Activated CD4-positive, alpha-beta T cell treated with anti-CD3 and anti-CD28 coated beads, Interleukin-2, amount 10 ng/mL, durations not matched to agents 24 days and 14 days (primary cell): ENCODE measurements at regions not wholly inside any gene's neighbourhood (a gene's known extent, or its start where the extent isn't known, plus 50 kb on each side); places are given as distances from the start of the nearest gene placed in this dataset.

Experiments
- DNase-seq: peaks from one replicate; pipeline ENCODE4 v3.0.0; 2022
- H3K27ac Mint-ChIP-seq: one replicate; pipeline ENCODE4 v1.8.0; 2022; ENCODE audit warnings: mild to moderate bottlenecking, mixed read lengths
- H3K27me3 Mint-ChIP-seq: one replicate; pipeline ENCODE4 v1.8.0; 2022; ENCODE audit warnings: mixed read lengths
- H3K36me3 Mint-ChIP-seq: one replicate; pipeline ENCODE4 v1.8.0; 2022; ENCODE audit warnings: low read depth, mild to moderate bottlenecking, mixed read lengths
- H3K4me1 Mint-ChIP-seq: one replicate; pipeline ENCODE4 v1.8.0; 2021; ENCODE audit warnings: mixed read lengths
- H3K4me3 Mint-ChIP-seq: one replicate; pipeline ENCODE4 v1.8.0; 2022; ENCODE audit warnings: mild to moderate bottlenecking, moderate library complexity, mixed read lengths
- H3K9me3 Mint-ChIP-seq: one replicate; pipeline ENCODE4 v1.8.0; 2021; ENCODE audit warnings: mixed read lengths
- intact Hi-C: fragments of 100-400 bp; cut with micrococcal nuclease; formaldehyde crosslinking; loops from one replicate; pipeline ENCODE4 v1.15.1; 2023

DNA sequence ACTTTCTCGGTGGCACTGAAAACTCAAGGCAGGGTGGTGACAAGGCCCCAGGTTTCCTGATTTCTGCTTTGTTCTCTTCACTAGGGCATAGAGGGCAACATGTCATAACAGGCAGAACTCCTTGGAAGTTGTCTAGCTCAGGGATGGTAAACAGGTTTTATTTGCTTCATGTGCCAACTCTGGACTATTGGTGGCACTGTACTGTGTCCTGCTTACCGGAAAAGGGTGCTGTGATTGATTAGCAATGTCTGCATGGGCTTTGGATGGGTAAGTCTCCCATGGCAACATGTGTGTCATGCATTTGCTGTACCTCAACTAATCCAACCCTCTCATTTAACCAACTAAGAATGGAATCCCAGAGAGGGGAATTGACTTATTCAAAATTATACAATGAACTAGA, 70.7 kb upstream of the USP24 start:
- intact Hi-C loops, result no loop called here
- no peak for DNase-seq
- H3K4me3 Mint-ChIP-seq, result no peak overlapping the region
- H3K27me3 Mint-ChIP-seq, result peaks cover 9% of the 10 kb centered on the region
- peaks cover 14% of the 10 kb centered on the region for H3K4me1 Mint-ChIP-seq
- no peak overlapping the region for H3K27ac Mint-ChIP-seq
- no peaks in the 10 kb centered on the region for H3K36me3 Mint-ChIP-seq
- no peaks in the 10 kb centered on the region for H3K9me3 Mint-ChIP-seq

DNA sequence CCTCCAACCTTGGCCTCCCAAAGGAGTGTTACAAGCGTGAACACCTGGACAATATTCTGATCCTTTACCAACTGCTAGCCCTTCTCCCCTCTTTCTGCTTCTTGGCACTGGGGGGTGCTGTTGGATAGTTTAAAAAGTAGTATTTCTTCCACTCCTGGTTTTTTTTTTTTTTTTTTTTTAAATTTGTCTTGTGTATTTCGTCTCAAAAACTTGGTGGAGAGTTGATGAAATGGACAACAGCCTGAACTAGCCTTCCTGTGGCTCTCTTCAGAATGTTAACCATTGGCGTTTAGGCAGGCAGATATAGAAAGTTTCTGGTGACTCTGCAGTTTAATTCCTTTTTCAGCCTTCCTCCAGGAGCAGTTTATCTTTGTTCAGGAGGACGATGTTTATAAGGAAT, 69.7 kb upstream of the USP24 start:
- DNase-seq, result peak; percentile 63
- intact Hi-C loops, result loop anchor here (1.0 to 5.0 kb wide), 2 partner anchors 53 to 1302 kb away; no protein-coding TSS in a partner anchor
- no peaks in the 10 kb centered on the region for H3K36me3 Mint-ChIP-seq
- peaks cover 14% of the 10 kb centered on the region for H3K4me1 Mint-ChIP-seq
- H3K4me3 Mint-ChIP-seq, result no peak overlapping the region
- H3K27me3 Mint-ChIP-seq, result peaks cover 9% of the 10 kb centered on the region
- H3K9me3 Mint-ChIP-seq, result no peaks in the 10 kb centered on the region
- H3K27ac Mint-ChIP-seq, result no peak overlapping the region

DNA sequence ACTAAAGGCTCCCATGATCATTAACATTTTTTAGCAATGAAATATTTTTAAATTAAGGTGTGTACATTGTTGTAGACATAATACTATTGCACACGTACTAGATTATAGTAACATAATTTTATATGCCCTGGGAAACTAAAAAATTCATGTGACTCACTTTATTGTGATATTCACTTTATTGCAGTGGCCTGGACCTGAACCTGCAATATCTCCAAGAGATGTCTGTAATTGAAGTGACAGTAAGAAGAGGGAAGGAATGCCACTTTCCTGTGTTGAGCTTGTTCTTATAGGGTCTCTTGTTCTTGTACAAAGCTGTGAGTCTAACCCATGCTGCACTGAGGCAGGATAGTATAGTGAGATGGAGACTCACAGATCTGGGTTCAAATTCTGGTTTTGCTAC, 66.9 kb upstream of the USP24 start:
- H3K4me1 Mint-ChIP-seq, result peaks cover 13% of the 10 kb centered on the region
- no peaks in the 10 kb centered on the region for H3K9me3 Mint-ChIP-seq
- H3K36me3 Mint-ChIP-seq, result no peaks in the 10 kb centered on the region
- H3K27ac Mint-ChIP-seq, result no peak overlapping the region
- intact Hi-C loops, result loop anchor here (5.0 kb wide), 1 partner anchor 1305 kb away; no protein-coding TSS in a partner anchor
- no peak overlapping the region for H3K4me3 Mint-ChIP-seq
- peaks cover 9% of the 10 kb centered on the region for H3K27me3 Mint-ChIP-seq
- no peak for DNase-seq

- no peaks in the 10 kb centered on the region for H3K9me3 Mint-ChIP-seq
- H3K27ac Mint-ChIP-seq, result no peak overlapping the region
- intact Hi-C loops, result loop anchor here (5.0 kb wide), 1 partner anchor 1307 kb away; no protein-coding TSS in a partner anchor
- H3K27me3 Mint-ChIP-seq, result peaks cover 9% of the 10 kb centered on the region
- peaks cover 14% of the 10 kb centered on the region for H3K4me1 Mint-ChIP-seq
- no peak for DNase-seq
- no peaks in the 10 kb centered on the region for H3K36me3 Mint-ChIP-seq
- no peak overlapping the region for H3K4me3 Mint-ChIP-seq
Observed at GRCh38 chr1:55280731-55281130, 65.6 kb upstream of the USP24 start.

- intact Hi-C loops, result loop anchor here (5.0 kb wide), 1 partner anchor 1308 kb away; no protein-coding TSS in a partner anchor
- H3K36me3 Mint-ChIP-seq, result no peaks in the 10 kb centered on the region
- no peak overlapping the region for H3K27ac Mint-ChIP-seq
- DNase-seq, result no peak
- H3K27me3 Mint-ChIP-seq, result peaks cover 10% of the 10 kb centered on the region
- H3K9me3 Mint-ChIP-seq, result no peaks in the 10 kb centered on the region
- no peak overlapping the region for H3K4me3 Mint-ChIP-seq
- H3K4me1 Mint-ChIP-seq, result peaks cover 18% of the 10 kb centered on the region
Observed at GRCh38 chr1:55279627-55280026, 64.5 kb upstream of the USP24 start.

DNA sequence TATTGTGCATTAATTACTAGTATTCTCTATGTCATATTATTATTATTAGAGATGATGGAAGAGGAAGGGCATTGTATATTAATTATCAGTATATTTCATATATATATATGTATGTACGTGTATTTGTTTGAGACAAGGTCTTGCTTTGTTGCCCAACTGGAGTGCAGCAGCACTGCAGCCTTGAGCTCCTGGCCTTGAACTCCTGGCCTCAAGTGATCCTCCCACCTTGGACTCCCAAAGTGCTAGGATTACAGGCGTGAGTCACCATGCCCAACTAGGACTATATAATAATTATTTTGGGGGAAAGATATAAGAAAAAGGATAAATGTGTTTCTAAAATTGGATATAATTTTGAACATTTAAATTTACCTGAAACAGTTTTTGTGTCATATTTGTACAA, 63.2 kb upstream of the USP24 start:
- no peak overlapping the region for H3K4me3 Mint-ChIP-seq
- H3K27me3 Mint-ChIP-seq, result peaks cover 11% of the 10 kb centered on the region
- H3K36me3 Mint-ChIP-seq, result no peaks in the 10 kb centered on the region
- intact Hi-C loops, result no loop called here
- DNase-seq, result no peak
- H3K27ac Mint-ChIP-seq, result no peak overlapping the region
- no peaks in the 10 kb centered on the region for H3K9me3 Mint-ChIP-seq
- peaks cover 23% of the 10 kb centered on the region for H3K4me1 Mint-ChIP-seq

DNA sequence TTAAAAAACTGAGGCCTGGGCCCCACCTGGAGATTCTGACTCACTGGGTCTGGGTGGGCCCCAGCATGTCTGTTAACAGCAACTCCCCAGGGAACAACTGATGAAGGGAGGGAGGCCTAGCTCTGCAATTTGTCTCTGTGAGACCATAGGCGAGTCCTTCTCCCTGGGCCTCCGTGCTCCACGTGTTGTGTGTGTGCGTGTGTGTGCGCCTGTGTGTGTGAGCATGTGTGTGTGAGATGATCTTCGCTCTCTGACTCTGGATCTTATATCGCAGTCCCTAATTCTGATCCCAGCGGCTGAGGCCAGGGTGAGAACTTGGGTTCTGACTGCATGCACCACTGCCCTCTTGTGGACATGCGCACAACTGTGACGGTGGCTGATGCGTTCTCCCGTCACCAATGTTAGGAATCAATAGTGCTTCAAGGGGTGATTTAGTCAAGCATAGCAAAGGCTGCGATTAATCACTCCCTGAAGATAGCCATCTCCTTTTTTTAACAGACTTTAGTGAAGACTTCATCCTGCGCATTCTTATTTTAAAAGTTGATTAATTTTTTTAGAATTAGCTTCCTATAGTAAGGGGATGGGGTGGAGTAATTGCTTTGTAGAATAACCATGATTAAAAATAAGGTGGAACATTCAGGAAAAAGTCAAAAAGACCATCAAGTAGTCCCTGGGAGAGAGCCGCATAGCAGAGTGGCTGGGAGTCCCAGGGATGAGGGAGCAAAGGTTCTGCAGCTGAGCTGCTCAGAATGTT, 62.4 kb upstream of the USP24 start:
- intact Hi-C loops, result loop anchor here (1.0 to 2.0 kb wide), 5 partner anchors 61 to 149 kb away; no protein-coding TSS in a partner anchor
- H3K36me3 Mint-ChIP-seq, result no peaks in the 10 kb centered on the region
- H3K4me3 Mint-ChIP-seq, result peak overlapping the region; percentile 50
- peak overlapping the region; percentile 76 for H3K27ac Mint-ChIP-seq
- peaks cover 26% of the 10 kb centered on the region for H3K4me1 Mint-ChIP-seq
- peak; percentile 94 for DNase-seq
- no peaks in the 10 kb centered on the region for H3K9me3 Mint-ChIP-seq
- peaks cover 9% of the 10 kb centered on the region for H3K27me3 Mint-ChIP-seq

GRCh38 chr1:55276671-55277376, 61.7 kb upstream of the USP24 start:
- H3K9me3 Mint-ChIP-seq, result no peaks in the 10 kb centered on the region
- peaks cover 9% of the 10 kb centered on the region for H3K27me3 Mint-ChIP-seq
- no peaks in the 10 kb centered on the region for H3K36me3 Mint-ChIP-seq
- peaks cover 26% of the 10 kb centered on the region for H3K4me1 Mint-ChIP-seq
- peak overlapping the region; percentile 50 for H3K4me3 Mint-ChIP-seq
- intact Hi-C loops, result loop anchor here (1.0 to 2.0 kb wide), 5 partner anchors 62 to 149 kb away; no protein-coding TSS in a partner anchor
- peak overlapping the region; percentile 76 for H3K27ac Mint-ChIP-seq
- DNase-seq, result no peak

DNA sequence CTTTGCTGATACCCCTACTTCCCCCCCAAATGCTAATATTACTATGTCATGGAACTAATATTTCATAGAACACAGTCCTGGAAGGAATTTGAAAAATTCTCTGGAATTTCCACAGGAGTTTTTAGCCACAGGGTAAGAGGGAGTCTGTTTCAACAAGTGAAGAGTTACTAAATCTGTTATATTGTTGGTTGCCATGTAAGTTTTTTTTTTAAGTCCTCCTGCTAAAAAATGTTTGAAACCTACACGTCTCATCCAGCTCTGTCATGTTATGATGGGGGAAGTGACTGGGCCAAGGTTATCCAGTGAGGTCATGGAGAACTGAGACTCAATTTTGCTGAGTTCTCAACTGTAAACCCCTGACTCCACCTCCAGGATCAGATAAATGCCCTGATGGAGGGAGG, 60.8 kb upstream of the USP24 start:
- peaks cover 26% of the 10 kb centered on the region for H3K4me1 Mint-ChIP-seq
- no peaks in the 10 kb centered on the region for H3K9me3 Mint-ChIP-seq
- H3K36me3 Mint-ChIP-seq, result no peaks in the 10 kb centered on the region
- H3K27me3 Mint-ChIP-seq, result peaks cover 3% of the 10 kb centered on the region
- DNase-seq, result no peak
- intact Hi-C loops, result loop anchor here (2.0 kb wide), 1 partner anchor 63 kb away; no protein-coding TSS in a partner anchor
- H3K27ac Mint-ChIP-seq, result peak overlapping the region; percentile 17
- no peak overlapping the region for H3K4me3 Mint-ChIP-seq

DNA sequence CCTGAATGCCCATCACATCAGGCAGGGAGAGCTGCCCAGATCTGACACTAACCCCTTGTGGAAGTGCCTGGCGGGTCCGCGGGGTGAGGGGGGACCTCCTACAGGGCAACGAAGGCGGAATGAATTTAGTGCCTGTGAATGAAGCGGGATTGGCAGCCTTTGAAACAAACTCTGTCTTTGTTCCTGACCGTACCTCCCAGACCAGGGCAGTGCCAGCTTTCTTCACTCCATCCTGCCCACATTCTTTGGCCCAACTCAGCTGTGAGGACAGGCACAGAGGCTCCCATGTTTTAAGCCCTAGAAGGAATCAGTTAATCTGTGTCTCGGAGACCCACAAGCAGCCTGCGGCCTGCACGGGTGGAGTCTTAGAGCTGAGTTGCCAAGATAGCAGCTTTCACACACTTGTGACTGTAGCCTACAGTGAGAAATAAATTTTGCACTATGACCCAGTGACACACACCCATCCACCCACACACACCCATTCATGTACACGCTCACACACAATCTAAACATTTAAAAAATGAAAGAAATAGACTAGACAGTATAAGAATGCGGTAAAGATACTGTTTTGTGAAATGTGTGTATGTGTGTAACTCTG, 60.1 kb upstream of the USP24 start:
- no peak overlapping the region for H3K27ac Mint-ChIP-seq
- no peak for DNase-seq
- H3K4me1 Mint-ChIP-seq, result peaks cover 26% of the 10 kb centered on the region
- no peak overlapping the region for H3K4me3 Mint-ChIP-seq
- H3K27me3 Mint-ChIP-seq, result peaks cover 3% of the 10 kb centered on the region
- no peaks in the 10 kb centered on the region for H3K36me3 Mint-ChIP-seq
- H3K9me3 Mint-ChIP-seq, result no peaks in the 10 kb centered on the region
- intact Hi-C loops, result no loop called here

DNA sequence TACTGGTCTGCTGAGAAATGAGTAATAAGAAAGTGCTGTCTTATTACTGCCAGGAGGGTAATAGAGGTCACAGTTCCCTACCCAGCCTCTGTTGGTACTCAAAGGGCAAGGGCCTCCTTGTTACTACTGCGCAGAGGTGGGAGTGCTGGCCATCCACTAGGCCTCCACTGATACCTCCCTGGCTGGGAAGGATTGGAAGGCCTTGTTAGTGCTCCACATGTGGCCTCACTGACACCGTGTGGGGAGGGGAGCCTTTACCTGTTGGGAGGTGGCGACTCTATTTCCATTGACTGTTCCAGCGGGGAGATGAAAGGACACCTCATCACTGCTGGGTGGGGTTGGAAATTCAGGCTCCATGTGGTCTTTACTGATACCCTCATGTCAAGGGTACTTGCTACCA, 57.8 kb upstream of the USP24 start:
- H3K4me1 Mint-ChIP-seq, result peaks cover 26% of the 10 kb centered on the region
- no peak overlapping the region for H3K4me3 Mint-ChIP-seq
- peaks cover 6% of the 10 kb centered on the region for H3K27me3 Mint-ChIP-seq
- DNase-seq, result no peak
- no peaks in the 10 kb centered on the region for H3K9me3 Mint-ChIP-seq
- no peaks in the 10 kb centered on the region for H3K36me3 Mint-ChIP-seq
- no peak overlapping the region for H3K27ac Mint-ChIP-seq
- intact Hi-C loops, result no loop called here
